HG03097 (cell line): ENCODE measurements at regions not wholly inside any gene's neighbourhood (a gene's known extent, or its start where the extent isn't known, plus 50 kb on each side); places are given as distances from the start of the nearest gene placed in this dataset.
A peak's percentile ranks its signal among the peaks of the same experiment; 100 is the strongest.
"Not testable (repeated sequence)": the region's sequence is repeated elsewhere in the genome, so short reads cannot be mapped to it uniquely, and the experiment has no call there.

Experiments used
- ATAC-seq: cut with Tn5 transposase; IDR thresholded peaks from one replicate; pipeline ENCODE4 v1.9.1; 2021; ENCODE audit not compliant: unreplicated experiment, low FRiP score

GRCh38 chr1:58836408-58836807 is 52.6 kb upstream of the JUN start:
- ATAC-seq, result no peak

GRCh38 chr1:58837886-58838285 is 54.0 kb upstream of the JUN start:
- no peak for ATAC-seq

- ATAC-seq, result no peak
These were observed 55.4 kb upstream of the JUN start for GRCh38 chr1:58839147-58839795.

GRCh38 chr1:58839846-58840835 is 56.3 kb upstream of the JUN start:
- ATAC-seq, result no peak

DNA sequence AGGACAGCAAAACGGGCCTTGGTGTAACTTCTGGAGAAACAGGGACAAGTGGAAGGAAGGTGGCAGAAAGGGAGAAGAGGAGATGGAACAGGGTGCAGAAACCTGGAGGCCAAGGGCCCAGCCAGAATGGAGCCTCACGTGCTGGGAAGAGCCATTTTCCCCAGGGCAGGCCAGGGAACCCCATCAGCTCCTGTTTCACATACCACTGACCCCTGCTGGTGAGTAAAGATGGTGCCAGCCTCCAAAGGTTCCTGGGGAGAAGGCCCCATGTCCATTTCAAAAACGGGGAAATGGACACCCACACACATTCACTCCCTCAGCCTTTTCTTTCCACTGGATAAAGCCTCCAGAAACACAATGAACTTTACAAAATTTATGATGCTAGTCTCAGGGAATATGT is 57.6 kb upstream of the JUN start:
- ATAC-seq, result no peak

GRCh38 chr1:58842941-58843340 is 59.1 kb upstream of the JUN start:
- ATAC-seq, result no peak

DNA sequence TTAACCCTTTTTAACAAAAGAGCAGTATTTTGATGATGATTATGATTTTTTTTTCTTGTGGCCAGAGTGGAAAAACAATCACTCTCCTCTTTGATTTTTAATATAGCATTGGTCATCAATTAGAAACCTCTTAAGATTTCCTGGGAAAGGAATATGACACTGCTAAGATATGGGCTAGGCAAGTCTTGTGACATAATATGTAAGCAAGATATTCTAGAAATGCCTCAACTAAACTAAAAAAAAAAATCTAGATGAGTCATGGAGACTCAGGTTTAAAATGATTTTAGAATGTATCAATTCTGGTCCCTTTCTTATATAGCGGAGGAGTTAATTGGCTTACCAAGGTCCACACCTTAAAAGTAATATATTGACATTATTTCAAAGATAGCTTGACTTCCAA is 60.3 kb upstream of the JUN start:
- no peak for ATAC-seq

DNA sequence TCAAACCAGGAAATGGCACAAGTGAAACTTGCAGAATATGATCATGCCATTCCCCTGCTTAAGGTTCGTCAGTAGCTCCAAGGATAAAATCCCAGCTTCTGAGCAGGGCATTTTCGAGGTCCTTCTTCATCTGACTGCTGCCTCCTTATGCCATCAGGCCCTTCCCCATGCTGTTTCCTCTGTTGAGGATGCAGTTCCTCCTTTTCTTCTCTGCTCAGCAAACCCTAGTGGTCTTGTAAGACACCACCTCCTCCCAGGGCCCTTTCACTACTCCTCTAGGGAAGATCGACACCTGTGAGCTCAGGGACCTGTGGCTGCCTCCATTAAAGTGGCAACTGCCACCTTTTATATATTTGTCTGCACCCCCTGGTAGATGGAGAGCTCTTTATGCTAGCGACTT is 62.1 kb upstream of the JUN start:
- no peak for ATAC-seq

- no peak for ATAC-seq
These were observed 65.1 kb upstream of the JUN start for GRCh38 chr1:58848818-58849411.

- ATAC-seq, result no peak
These were observed 65.7 kb upstream of the JUN start for GRCh38 chr1:58849551-58849950.

- no peak for ATAC-seq
These were observed 66.8 kb upstream of the JUN start for GRCh38 chr1:58850636-58851035.

DNA sequence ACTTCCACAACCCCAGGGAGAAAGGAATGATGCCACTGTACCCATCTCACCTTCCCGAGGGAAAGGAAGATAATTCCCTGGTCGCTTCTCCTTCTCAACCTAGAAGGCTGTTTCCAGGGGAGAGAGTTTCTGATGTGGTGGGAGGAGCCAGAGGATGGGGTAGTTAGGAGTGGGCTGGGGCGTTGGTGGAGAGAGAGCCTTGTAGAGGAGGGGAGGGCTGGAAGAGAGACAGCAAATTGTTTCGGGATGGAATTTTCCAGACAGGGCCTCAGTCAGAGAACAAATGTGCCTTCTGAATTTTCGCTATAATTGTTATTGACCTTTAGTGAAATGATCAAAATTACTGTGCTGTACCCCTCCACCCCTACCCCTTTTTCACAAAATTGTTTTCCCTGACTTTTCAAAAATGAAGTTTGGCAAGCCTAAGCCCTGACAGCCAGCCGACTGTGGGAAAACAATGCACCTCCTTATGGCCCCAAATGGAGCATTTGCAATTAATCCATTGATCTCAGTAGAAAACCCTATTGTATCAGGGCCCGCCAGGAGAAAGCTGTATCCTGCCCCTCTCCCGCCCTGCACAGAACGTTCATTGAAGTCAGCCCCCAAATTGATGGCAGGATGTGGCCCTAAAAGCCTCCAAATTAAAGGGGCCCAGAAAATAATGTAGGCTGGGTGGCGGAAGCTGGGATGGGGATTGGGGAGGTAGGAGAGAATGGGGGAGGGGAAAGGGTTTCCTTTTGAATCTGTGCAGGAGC is 69.1 kb upstream of the JUN start:
- no peak for ATAC-seq

DNA sequence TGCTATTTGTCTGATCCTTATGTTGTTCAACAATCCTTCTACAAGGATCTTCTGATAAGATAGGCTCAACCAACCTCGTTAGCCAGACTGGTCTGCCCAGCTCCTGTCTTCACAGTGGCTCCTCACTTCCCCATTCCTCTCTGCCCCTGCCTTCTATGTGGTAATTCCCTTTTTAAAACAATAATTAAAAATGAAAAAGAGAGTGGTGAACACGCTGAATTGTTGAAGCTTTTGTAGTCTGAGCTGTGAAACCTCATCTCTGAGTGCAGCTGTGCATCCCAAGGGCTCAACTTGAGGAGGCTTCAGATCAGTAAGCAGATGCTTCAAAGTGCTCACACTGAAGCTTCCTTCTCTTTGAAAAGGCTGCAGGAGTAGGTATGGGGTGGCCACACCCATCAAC is 70.7 kb upstream of the JUN start:
- ATAC-seq, result no peak

GRCh38 chr1:58855274-58856165 is 71.7 kb upstream of the JUN start:
- no peak for ATAC-seq

DNA sequence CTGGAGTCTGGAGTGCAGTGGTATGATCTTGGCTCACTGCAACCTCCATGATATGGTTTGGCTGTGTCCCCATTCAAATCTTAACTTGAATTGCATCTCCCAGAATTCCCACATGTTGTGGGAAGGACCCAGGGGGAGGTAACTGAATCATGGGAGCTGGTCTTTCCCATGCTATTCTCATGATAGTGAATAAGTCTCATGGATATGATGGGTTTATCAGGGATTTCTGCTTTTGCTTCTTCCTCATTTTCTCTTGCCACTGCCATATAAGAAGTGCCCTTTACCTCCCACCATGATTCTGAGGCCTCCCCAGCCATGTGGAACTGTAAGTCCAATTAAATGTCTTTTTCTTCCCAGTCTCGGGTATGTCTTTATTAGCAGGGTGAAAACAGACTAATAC is 72.4 kb upstream of the JUN start:
- not testable (repeated sequence) for ATAC-seq

- ATAC-seq, result peak; percentile 77
These were observed 74.1 kb upstream of the JUN start for GRCh38 chr1:58857680-58858673.

- no peak for ATAC-seq
These were observed 76.1 kb upstream of the JUN start for GRCh38 chr1:58859769-58860485.

DNA sequence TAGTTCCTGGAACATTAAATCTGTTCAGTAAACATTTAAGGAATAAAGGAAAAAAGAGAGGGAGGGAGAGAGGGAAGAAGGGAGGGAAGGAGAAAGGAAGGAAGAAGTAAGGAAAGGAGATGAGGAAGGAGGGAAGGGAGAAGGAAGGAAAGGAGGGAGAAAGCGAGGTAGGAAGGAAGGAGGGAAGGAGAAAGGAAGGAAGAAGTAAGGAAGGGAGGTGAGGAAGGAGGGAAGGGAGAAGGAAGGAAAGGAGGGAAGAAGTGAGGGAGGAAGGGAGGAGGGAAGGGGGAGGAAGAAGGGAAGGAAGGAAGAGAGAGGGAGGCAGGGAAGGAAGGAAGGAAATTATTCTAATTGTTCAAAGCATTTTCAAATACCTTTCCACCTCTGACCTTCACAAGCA is 77.2 kb upstream of the JUN start:
- no peak for ATAC-seq
